SK-N-SH treated with all-trans-retinoic acid at 6 μM for 48 hours (cell line): ENCODE measurements at regions not wholly inside any gene's neighbourhood (a gene's known extent, or its start where the extent isn't known, plus 50 kb on each side); places are given as distances from the start of the nearest gene placed in this dataset.

Source experiments
- OSR1 ChIP-seq: fragments of 250-450 bp; sonication (Bioruptor Pico); IDR thresholded peaks from 2 replicates; pipeline ENCODE4 v1.8.0; 2022; ENCODE audit warnings: moderate library complexity, mild to moderate bottlenecking, inconsistent platforms
- PATZ1 ChIP-seq: fragments of 250-450 bp; sonication (Bioruptor Pico); IDR thresholded peaks from 2 replicates; pipeline ENCODE4 v1.8.0; 2020; ENCODE audit warnings: mild to moderate bottlenecking, moderate library complexity, borderline replicate concordance
- RARB ChIP-seq: fragments of 250-450 bp; sonication (Bioruptor Pico); IDR thresholded peaks from 2 replicates; pipeline ENCODE4 v1.8.0; 2021; ENCODE audit warnings: mild to moderate bottlenecking, moderate library complexity
- TCF4 ChIP-seq: fragments of 250-450 bp; sonication (Bioruptor Pico); IDR thresholded peaks from 2 replicates; pipeline ENCODE4 v1.8.0; 2021; ENCODE audit warnings: mild to moderate bottlenecking, moderate library complexity, borderline replicate concordance
- TOX ChIP-seq: fragments of 250-450 bp; sonication (Bioruptor Pico); IDR thresholded peaks from 2 replicates; pipeline ENCODE4 v1.8.0; 2021; ENCODE audit warnings: mild to moderate bottlenecking, moderate library complexity, borderline replicate concordance
- ZFP30 ChIP-seq: fragments of 450-650 bp; formaldehyde crosslinking; IDR thresholded peaks from 2 replicates; pipeline ENCODE4 v1.5.0; 2022; ENCODE audit warnings: mild to moderate bottlenecking, moderate library complexity
- ZNF8 ChIP-seq: fragments of 450-650 bp; formaldehyde crosslinking; IDR thresholded peaks from 2 replicates; pipeline ENCODE4 v1.5.0; 2020; ENCODE audit warnings: mild to moderate bottlenecking, moderate library complexity

GRCh38 chr9:81513059-81513458 is 176.3 kb downstream of the TLE1 start:
- TF ChIP-seq ZFP30, result no peak
- no peak for TF ChIP-seq RARB (CRISPR knock-in tag)
- no peak for TF ChIP-seq PATZ1
- no peak for TF ChIP-seq TOX (CRISPR knock-in tag)
- TF ChIP-seq ZNF8 (CRISPR knock-in tag), result no peak
- TF ChIP-seq TCF4 (CRISPR knock-in tag), result no peak
- TF ChIP-seq OSR1, result no peak
